CD14-positive monocyte (primary cell): ENCODE measurements at regions not wholly inside any gene's neighbourhood (a gene's known extent, or its start where the extent isn't known, plus 50 kb on each side); places are given as distances from the start of the nearest gene placed in this dataset.

Experiments used
- DNase-seq, 3 donors: peaks; one replicate each; pipeline ENCODE4 v3.0.0-alpha.2; 2011 to 2022
- H2AFZ ChIP-seq: 2 replicates; pipeline ENCODE4 v1.6.0; 2012; ENCODE audit warnings: mild to moderate bottlenecking, low read depth, low read length, inconsistent platforms; ENCODE audit not compliant: insufficient read depth, poor library complexity, severe bottlenecking
- H3K27ac ChIP-seq, 2 donors: 1 replicate in 1 of 2; 2 replicates in 1 of 2; pipeline ENCODE4 v1.5.1; 2012 to 2013; ENCODE audit warnings: low read length in 2 of 2, control low read depth in 1 of 2, inconsistent platforms in 1 of 2, low read depth in 1 of 2, mild to moderate bottlenecking in 1 of 2
- H3K27me3 ChIP-seq, 2 donors: one replicate each; pipeline versions ENCODE4 v1.6.0 to v1.6.1; 2011 to 2013; ENCODE audit warnings: low read length in 2 of 2; ENCODE audit not compliant: control insufficient read depth in 2 of 2, insufficient read depth in 2 of 2
- H3K36me3 ChIP-seq, 2 donors: replicated peaks in 1 of 2; 1 replicate in 1 of 2; 2 replicates in 1 of 2; pipeline versions ENCODE4 v1.5.1 to v1.6.1; 2012 to 2013; ENCODE audit warnings: low read length in 2 of 2, control low read depth in 1 of 2, inconsistent platforms in 1 of 2, mild to moderate bottlenecking in 1 of 2; ENCODE audit not compliant: insufficient read depth in 2 of 2, control insufficient read depth in 1 of 2
- H3K4me1 ChIP-seq, 2 donors: 1 replicate in 1 of 2; 2 replicates in 1 of 2; pipeline versions ENCODE4 v1.5.1 to v1.6.1; 2012 to 2013; ENCODE audit warnings: low read length in 2 of 2, control low read depth in 1 of 2, inconsistent platforms in 1 of 2, mild to moderate bottlenecking in 1 of 2, moderate library complexity in 1 of 2; ENCODE audit not compliant: insufficient read depth in 2 of 2, control insufficient read depth in 1 of 2
- H3K4me2 ChIP-seq: replicated peaks from 2 replicates; pipeline ENCODE3; 2012; ENCODE audit warnings: low read length, moderate library complexity, mild to moderate bottlenecking; ENCODE audit not compliant: poor library complexity, severe bottlenecking; ENCODE audit errors: extremely low read depth
- H3K4me3 ChIP-seq, 3 experiments: fragments of 200-600 bp in 1 of 3; sonication (generic) in 1 of 3; replicated peaks in 1 of 3; 1 replicate in 2 of 3; 2 replicates in 1 of 3; pipeline ENCODE4 v1.5.1; 2011 to 2013; ENCODE audit warnings: low read length in 3 of 3, mild to moderate bottlenecking in 3 of 3, control low read depth in 2 of 3, low read depth in 2 of 3, inconsistent platforms in 1 of 3, moderate library complexity in 1 of 3
- H3K79me2 ChIP-seq: 2 replicates; pipeline ENCODE4 v1.6.0; 2012; ENCODE audit warnings: mild to moderate bottlenecking, control low read depth, inconsistent platforms, low read length, moderate library complexity; ENCODE audit not compliant: insufficient read depth
- H3K9ac ChIP-seq: 2 replicates; pipeline ENCODE4 v1.6.0; 2017; ENCODE audit warnings: low read length, mild to moderate bottlenecking; ENCODE audit not compliant: insufficient read depth, poor library complexity, severe bottlenecking
- H3K9me3 ChIP-seq, 2 donors: replicated peaks in 1 of 2; 1 replicate in 1 of 2; 2 replicates in 1 of 2; pipeline versions ENCODE4 v1.5.1 to v1.6.1; 2012 to 2013; ENCODE audit warnings: low read length in 2 of 2, control low read depth in 1 of 2; ENCODE audit not compliant: control insufficient read depth in 1 of 2, insufficient read depth in 1 of 2
- H4K20me1 ChIP-seq: 2 replicates; pipeline ENCODE4 v1.6.0; 2012; ENCODE audit warnings: mild to moderate bottlenecking, low read length, control low read depth, moderate library complexity; ENCODE audit not compliant: insufficient read depth
- H3K27ac Mint-ChIP-seq, 7 donors: one replicate each; pipeline ENCODE4 v1.8.0; 2020; ENCODE audit warnings: mild to moderate bottlenecking in 7 of 7, mixed read lengths in 7 of 7, moderate library complexity in 6 of 7, inconsistent platforms in 2 of 7
- H3K27me3 Mint-ChIP-seq, 3 donors: one replicate each; pipeline ENCODE4 v1.8.0; 2021 to 2022; ENCODE audit warnings: low read depth in 3 of 3, mild to moderate bottlenecking in 3 of 3, mixed read lengths in 3 of 3, moderate library complexity in 3 of 3, inconsistent platforms in 1 of 3
- H3K36me3 Mint-ChIP-seq, 2 donors: one replicate each; pipeline ENCODE4 v1.8.0; 2020; ENCODE audit warnings: mixed read lengths in 2 of 2, inconsistent platforms in 1 of 2, mild to moderate bottlenecking in 1 of 2
- H3K4me1 Mint-ChIP-seq: one replicate; pipeline ENCODE4 v1.8.0; 2020; ENCODE audit warnings: mild to moderate bottlenecking, mixed read lengths
- H3K4me3 Mint-ChIP-seq, 2 donors: one replicate each; pipeline ENCODE4 v1.8.0; 2020; ENCODE audit warnings: mild to moderate bottlenecking in 2 of 2, mixed read lengths in 2 of 2, moderate library complexity in 1 of 2
- H3K9me3 Mint-ChIP-seq, 7 donors: one replicate each; pipeline ENCODE4 v1.8.0; 2020 to 2022; ENCODE audit warnings: mixed read lengths in 7 of 7, mild to moderate bottlenecking in 6 of 7, moderate library complexity in 6 of 7, inconsistent platforms in 2 of 7
- CTCF ChIP-seq: fragments of 200-600 bp; IDR thresholded peaks from one replicate; pipeline ENCODE4 v1.8.0; 2022; ENCODE audit warnings: antibody characterized with exemption, mild to moderate bottlenecking
- WGBS: methylation state at CpG from one replicate; pipeline ENCODE4 v1.1.5; 2013; ENCODE audit warnings: missing lambda C conversion rate; ENCODE audit not compliant: insufficient coverage; 5-methylcytosine and 5-hydroxymethylcytosine counted together
- intact Hi-C, 2 donors: fragments of 100-400 bp; cut with micrococcal nuclease; formaldehyde crosslinking; loops; one replicate each; pipeline versions ENCODE4 v1.15.0 to v1.15.1; 2023

DNA sequence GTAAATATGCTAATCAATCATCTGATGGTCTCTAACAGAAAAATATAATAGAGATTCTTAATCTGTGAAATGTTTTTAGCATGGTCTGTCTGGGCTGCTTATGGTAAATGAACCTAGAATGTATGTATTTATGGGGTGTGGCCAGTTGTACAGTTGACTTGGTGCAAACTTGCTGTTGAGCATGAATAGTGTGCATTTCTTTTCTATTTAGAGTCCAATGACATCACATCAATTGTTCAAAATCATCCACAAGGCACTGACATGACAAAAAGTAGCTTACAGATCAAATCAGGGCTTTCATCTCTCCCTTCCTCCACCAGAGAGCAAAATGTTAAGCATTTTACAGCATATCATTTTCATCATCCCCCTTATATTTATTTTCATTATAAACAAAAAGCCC lies 1010.3 kb downstream of the KCNT2 start:
- no peaks in the 10 kb centered on the region for H4K20me1 ChIP-seq
- no peak overlapping the region for H3K27ac ChIP-seq
- Mint-ChIP-seq H3K9me3 (peaks cover 0 to 10% (median 4%) of the 10 kb centered on the region in 7 donors), H3K27me3 (no peaks in the 10 kb centered on the region), H3K4me1 (no peaks in the 10 kb centered on the region), H3K36me3 (no peaks in the 10 kb centered on the region), H3K4me3 (no peak overlapping the region), H3K27ac (no peak overlapping the region)
- DNase-seq: no peak
- no peak for TF ChIP-seq CTCF
- H3K27me3 ChIP-seq: no peaks in the 10 kb centered on the region
- H3K4me2 ChIP-seq: no peak overlapping the region
- peaks cover 0 to 5% of the 10 kb centered on the region in 2 donors for H3K9me3 ChIP-seq
- intact Hi-C loops: no loop called here
- H3K36me3 ChIP-seq: no peaks in the 10 kb centered on the region
- no peak overlapping the region for H3K9ac ChIP-seq
- no peak overlapping the region for H3K4me3 ChIP-seq
- H3K4me1 ChIP-seq: no peaks in the 10 kb centered on the region
- H2AFZ ChIP-seq: no peak overlapping the region
- H3K79me2 ChIP-seq: no peaks in the 10 kb centered on the region

DNA sequence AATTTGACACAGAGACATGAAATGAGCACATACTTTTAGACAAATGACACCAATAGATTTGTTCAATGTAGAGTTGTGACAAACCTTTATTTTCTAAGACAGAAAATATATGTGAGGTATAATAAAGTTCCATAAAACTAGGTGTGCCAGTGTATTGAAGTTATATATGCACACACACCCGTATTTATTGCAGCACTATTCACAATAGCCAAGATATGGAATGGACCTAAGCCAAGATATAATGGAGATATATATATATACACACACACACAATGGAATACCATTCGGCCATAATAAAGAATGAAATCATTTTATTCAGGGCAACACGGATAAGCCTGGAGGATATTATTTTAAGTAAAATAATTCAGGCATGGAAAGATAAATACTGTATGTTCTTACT lies 1013.5 kb downstream of the KCNT2 start:
- Histone ChIP-seq H3K27ac (no peak overlapping the region), H2AFZ (no peak overlapping the region), H3K4me1 (no peaks in the 10 kb centered on the region), H3K9ac (no peak overlapping the region), H3K36me3 (no peaks in the 10 kb centered on the region), H3K79me2 (no peaks in the 10 kb centered on the region), H4K20me1 (no peaks in the 10 kb centered on the region), H3K4me3 (no peak overlapping the region), H3K4me2 (no peak overlapping the region), H3K9me3 (peaks cover 0 to 5% of the 10 kb centered on the region in 2 donors), H3K27me3 (no peaks in the 10 kb centered on the region)
- H3K27ac Mint-ChIP-seq: no peak overlapping the region
- intact Hi-C loops: no loop called here
- no peak for DNase-seq
- no CpG with 5 or more reads among the region's 3 CpGs for WGBS
- TF ChIP-seq CTCF: no peak
- H3K9me3 Mint-ChIP-seq: peaks cover 0 to 4% (median 0%) of the 10 kb centered on the region in 7 donors
- no peaks in the 10 kb centered on the region for H3K4me1 Mint-ChIP-seq
- no peaks in the 10 kb centered on the region for H3K27me3 Mint-ChIP-seq
- no peaks in the 10 kb centered on the region for H3K36me3 Mint-ChIP-seq
- no peak overlapping the region for H3K4me3 Mint-ChIP-seq
